GM18909 (cell line): ENCODE measurements at regions not wholly inside any gene's neighbourhood (a gene's known extent, or its start where the extent isn't known, plus 50 kb on each side); places are given as distances from the start of the nearest gene placed in this dataset.
"Not testable (repeated sequence)": the region's sequence is repeated elsewhere in the genome, so short reads cannot be mapped to it uniquely, and the experiment has no call there.

Experiments
- ATAC-seq: cut with Tn5 transposase; IDR thresholded peaks from one replicate; pipeline ENCODE4 v1.9.1; 2021; ENCODE audit warnings: mild to moderate bottlenecking; ENCODE audit not compliant: unreplicated experiment, poor library complexity

GRCh38 chr20:48222595-48223180, 437.4 kb upstream of the SULF2 start:
- no peak for ATAC-seq

DNA sequence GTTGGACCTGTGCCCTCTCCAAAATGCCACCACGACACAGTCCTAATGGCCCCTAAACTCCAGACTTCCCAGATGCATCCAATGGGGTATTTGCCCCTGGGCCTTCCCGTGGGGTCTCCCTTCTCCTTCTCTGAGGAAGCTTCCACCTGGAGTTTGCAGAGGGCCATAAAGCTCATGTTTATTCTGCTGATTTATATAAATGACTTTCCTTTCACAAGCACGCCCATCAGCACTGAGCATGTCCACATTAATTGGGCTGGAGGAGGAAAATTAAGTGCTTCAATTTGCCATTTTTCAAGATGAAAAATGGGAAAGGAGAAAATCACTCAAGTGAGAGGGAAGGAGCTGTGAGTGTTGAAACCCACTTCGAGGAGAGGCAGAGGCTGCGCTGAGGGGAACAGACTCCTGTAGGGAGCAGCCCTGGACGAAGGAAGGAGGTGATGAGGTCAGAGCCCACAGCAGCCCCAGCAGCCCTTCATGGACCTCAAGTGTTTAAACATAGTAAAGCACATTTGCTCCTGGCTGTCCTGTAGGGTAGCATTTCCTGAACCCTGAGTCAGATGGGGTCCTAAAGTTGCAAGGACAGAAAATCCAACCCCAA, 434.9 kb upstream of the SULF2 start:
- no peak for ATAC-seq

GRCh38 chr20:48219306-48219705, 434.0 kb upstream of the SULF2 start:
- ATAC-seq = no peak

DNA sequence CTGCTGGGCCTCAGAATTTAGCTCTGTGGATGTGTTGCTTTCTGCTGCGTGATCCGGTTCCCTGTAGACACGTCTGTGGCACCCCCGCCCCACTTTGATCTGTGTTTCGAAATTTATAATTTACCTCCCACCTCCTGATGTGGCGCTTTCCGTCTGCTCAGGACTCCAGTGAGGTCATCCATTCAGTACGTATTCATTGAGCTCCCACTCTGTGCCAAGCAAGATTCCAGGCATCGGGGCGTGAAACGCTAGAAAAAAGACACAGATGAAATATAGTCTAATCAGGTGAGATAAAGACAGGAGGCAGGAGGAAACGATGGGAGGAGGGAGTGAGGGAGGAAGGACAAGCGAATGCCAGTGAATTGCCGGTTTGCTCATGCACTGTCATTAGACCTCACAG, 431.9 kb upstream of the SULF2 start:
- no peak for ATAC-seq

GRCh38 chr20:48215536-48215935, 430.3 kb upstream of the SULF2 start:
- ATAC-seq = no peak

DNA sequence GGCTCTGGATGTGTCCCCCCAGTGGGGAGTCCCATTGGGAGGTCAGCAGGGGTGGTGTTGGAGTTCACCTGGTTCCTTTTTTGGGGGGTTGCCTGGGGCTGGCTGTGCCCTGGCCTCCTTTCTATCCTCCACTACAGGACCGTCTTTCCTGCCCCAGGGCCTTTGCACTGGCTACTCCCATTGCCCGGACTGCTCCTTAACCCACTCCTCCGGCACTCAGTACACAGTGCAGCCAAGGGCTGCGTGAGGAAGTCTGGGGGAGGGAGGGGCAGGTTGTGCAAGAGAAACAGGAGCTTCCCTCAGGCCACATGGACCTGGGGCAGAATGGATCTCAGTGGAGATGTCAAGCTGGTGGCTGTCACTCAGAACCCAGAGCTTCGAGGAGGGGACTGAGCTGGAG, 429.3 kb upstream of the SULF2 start:
- ATAC-seq = no peak

DNA sequence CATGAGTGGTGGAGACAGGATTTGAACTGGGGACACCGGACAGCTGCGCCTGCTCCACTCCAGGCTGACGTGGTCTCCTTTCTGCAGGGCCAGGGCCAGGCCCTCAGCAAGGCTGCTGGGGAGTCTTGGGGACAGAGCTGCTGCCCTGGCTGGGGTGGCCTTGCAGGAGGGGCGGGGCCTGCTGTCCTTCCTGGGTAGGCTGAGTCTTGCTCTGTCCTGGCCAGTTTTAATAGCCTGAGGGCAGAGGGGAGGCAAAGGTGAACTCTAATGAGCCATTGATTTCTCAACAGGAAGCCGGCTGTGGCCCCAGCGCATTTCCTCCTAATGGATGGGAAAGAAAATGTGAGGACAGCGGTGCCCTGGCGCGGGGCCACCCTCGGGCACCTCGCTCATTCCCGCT, 428.4 kb upstream of the SULF2 start:
- not testable (repeated sequence) for ATAC-seq

DNA sequence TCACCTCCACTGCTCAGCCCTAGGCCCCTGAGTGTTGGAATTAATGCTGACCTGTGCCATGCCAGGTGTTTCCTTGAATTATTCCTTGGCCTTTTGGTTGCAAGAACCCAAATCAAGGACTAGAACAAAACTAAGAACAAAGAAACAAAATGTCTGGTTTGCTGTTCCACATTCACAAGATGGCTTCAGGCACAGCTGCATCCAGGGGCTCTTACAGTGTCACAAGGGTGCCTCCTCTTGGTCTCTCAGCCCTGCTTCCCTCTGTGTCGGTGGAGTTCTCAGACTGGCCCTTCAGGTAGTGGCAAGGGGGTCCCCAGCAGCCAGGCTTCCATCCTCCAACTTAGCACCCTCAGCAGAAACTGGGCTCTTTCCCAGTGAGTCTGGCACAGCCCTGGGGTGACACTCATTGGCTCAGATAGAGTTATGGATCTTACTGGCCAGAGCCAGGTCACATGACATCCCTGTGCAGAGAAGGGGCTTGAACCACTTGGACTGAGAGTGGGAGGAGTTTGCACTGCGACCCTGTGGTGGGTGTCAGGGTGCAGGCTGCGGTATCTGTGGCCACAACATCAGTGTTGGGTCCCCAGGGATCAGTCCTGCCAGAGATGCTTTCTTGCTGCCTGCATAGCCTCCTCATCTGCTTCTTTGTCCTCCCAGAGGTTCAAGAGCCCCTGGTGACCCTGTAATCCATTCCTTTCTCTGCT, 427.7 kb upstream of the SULF2 start:
- no peak for ATAC-seq

DNA sequence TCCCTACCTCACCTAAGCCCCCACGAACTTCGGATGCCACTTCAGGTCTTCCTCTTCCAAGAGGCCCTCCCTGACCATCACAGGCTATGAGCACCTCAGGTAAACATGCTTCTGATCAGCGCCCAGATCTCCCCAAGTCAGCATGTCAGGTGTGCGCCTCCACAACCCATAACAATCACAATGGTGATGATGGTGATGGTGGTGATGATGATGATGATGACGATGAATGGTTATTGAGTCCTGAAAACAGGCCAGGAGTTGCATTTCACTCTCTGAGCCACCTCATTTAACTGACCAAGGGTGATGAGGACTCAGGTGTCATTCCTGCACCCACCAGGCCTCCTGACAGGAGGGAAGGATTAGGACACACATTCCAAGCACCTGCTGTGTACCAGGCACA, 426.6 kb upstream of the SULF2 start:
- ATAC-seq = no peak

DNA sequence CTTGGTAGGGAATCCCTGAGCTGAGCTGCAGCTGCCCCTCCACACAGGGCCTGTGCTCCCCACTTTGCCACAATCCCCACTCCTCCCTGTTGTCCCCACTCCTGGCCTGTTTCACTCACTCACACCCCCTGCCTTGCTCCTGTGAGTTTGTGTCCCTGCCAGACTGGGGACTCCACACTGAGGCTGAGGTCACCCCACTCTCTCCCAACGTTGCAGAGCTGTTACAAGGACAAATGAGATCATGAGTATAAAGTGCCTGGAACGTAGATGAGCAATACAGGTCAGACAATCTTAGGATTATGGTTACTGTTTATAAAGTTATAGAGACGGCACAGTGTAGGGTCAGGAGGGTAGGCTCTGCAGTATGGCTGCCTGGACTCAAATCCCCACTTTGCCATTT, 426.0 kb upstream of the SULF2 start:
- no peak for ATAC-seq

- no peak for ATAC-seq
Observed at GRCh38 chr20:48210111-48211027, 425.1 kb upstream of the SULF2 start.

DNA sequence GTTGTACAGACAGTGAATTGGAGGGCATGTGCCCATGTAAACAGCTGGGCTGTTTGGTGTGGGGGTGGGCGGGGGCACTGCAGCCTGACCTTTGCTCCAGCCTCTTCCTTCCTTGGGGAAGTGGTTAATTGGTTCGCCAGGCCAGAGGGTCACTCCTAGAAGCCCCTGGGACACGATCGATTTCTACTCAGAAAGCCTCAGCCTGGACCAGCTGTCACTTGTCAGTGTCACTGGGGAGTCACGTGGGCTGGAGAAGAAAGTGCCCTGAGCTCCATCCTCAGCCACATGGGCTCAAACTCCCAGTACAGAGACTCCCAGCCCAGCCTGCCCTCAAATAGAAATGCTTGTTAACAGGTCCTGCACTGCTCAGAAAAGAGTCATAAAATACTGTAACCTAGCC, 423.8 kb upstream of the SULF2 start:
- ATAC-seq = no peak

DNA sequence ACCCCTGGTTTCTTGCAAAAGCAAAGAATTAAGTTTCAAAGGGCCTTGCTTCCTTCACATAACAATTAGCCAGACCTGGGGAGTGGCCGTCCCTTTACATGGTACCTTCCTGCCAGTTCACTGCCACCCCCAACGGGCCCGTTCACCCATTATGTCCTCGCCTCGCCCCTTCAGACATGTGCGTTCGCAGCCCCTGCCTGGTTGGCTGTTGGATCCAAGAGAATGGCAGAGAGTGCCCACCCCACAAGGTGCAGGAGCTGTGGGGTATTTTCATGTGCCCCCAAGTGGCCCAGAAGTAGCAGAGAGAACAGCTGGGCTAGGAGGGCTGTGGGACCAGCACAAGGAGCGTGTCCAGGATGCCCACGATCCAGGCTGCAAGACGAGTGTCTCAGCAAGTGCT, 422.9 kb upstream of the SULF2 start:
- no peak for ATAC-seq

DNA sequence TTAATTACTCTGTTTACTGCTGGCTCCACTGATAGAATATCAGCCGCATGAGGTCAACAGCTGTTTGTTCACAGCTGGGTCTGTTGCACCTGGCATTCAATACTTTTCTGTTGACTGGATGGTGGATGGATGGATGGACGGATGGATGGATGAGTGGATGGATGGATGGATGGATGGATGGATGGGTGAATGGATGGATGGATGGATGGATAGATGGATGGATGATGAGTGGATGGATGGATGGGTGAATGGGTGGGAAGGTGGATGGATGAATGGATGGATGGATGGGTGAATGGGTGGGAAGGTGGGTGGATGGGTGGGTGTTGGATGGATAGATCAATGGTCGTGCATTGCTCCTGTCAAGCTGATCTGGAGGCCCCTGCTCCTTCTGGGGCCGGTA, 422.2 kb upstream of the SULF2 start:
- ATAC-seq = no peak

DNA sequence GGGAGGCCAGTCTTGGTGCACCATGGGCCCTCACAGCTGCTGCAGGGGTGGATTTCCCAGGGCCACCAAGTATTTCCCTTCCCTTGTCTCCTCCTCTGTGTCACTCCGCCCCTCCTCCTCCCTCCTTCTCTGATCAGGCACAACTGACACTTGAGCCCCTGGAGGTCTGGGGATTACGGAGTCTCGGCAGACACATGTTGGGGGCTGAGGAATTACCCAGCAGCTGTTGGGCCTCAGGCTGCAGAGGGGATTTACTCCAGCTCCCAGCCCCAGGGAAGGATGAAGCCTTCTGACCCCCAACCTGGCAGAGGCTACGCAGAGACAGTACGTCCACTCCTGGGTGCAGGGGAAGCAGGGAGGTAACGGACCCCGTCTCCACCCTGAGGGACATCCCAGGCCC, 420.5 kb upstream of the SULF2 start:
- no peak for ATAC-seq

DNA sequence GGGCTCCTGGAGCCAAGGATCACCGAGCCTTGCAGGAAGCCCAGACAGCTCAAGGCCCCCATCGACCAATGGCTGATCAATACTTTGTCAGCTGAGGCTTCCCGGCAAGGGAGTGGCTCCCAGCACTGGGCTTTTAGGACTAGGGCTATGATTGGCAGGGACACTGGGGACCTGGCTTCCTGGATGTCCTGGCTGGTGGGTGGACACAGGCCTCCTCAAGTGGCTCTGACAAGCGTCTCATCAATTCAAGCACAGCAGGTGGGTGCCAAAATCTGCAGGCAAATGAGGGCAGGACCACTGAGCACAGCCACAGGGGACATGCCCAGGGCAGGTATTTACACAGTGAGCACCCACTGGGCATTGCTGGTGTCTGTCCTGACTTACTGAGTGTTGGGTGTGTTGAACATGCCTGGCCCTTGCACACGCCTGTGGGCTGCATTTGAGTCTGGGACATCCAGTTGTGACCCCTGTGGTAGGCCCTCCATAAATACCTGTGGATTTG, 420.1 kb upstream of the SULF2 start:
- no peak for ATAC-seq

DNA sequence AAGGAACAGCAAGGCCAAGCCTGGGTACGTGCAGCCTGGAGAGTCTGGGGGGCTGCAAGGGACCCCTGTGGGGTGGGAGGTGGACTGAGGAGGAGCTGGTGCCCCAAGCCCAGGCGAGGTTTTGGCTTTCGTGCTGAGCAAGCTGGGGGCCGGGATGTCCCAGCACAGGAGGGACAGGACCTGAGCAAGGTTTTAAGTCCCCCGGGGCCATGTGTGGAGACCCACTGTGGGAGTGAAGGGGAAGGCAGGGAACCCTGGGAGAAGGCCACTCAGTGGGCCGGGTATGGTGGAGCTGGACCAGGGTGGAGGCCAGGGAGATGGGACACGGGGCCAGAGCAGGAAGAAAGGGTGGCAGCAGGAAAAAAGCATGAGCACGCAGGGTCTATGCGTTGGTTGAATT, 419.2 kb upstream of the SULF2 start:
- ATAC-seq = no peak

- no peak for ATAC-seq
Observed at GRCh38 chr20:48203252-48203651, 418.0 kb upstream of the SULF2 start.

DNA sequence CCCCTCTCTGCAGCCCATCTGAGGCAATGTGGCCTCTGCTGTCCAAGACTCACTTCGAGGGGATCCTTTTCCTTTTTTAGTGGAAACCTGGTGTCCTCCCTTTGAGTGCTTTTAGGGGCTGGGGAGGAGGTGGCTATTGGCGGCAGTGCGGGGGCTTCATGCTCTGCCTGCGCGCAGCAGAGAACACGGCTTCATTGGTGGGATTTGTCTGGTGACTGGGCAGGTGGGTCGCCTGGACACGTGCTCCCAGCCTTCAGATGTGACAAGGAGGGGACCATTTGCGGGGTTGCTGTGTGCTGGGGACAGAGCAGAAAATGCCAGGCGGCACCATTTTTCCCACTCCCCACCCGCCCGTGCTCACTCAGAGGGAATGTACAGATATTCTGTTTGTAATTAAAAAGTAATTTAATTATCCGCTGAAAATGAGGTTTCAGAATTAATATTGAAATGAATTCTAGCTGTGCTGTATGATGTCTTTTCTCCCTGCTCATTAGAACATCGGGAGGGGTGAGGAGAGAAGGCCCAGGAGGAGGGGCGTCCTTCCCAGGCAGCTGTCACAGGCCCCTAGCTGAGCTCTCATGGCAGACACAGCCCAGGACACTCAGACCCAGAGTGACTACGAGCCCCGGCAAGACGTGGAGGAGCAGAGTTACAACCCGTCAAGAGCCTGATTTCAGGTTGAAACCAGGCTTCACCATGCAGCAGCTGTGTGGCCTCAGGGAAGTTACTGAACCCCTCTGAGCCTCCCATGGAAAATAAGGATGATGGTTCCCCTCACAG, 417.2 kb upstream of the SULF2 start:
- ATAC-seq = no peak

DNA sequence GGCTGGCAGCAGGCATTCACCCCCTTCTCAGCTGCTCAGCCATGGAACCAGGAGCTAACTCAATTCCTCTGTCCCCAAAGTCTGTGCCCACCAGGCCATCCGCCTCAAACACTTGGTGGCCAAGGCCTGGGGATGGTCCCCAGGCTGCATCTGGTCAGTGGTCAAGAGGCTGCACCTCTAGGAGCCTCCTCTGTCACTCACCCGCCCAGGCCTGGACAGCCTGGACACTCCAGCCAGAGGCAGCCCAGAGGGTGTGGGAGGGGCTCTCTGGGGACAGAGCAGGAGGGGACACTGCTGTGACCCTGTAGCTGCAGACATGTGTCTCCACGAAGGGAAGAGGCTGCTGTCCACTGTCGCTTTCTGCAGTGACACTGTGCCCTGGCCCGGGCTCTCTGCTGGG, 416.6 kb upstream of the SULF2 start:
- ATAC-seq = no peak
